ENCODE measurements at regions not wholly inside any gene's neighbourhood (a gene's known extent, or its start where the extent isn't known, plus 50 kb on each side); places are given as distances from the start of the nearest gene placed in this dataset.

GRCh38 chr14:51436630-51437029, 196.6 kb downstream of the TMX1 start:
- DNase-seq: no peak

GRCh38 chr14:51439896-51440295, 199.8 kb downstream of the TMX1 start:
- intact Hi-C loops (cut with DNase I): no loop called here
- DNase-seq: no peak

More at GRCh38 chr14:51436630-51437029, 196.6 kb downstream of the TMX1 start:
- intact Hi-C loops (cut with DNase I): no loop called here

GRCh38 chr14:51441001-51441400, 201.0 kb downstream of the TMX1 start:
- DNase-seq: no peak
- intact Hi-C loops (cut with DNase I): no loop called here

GRCh38 chr14:51442513-51443175, 202.6 kb downstream of the TMX1 start:
- DNase-seq: no peak
- intact Hi-C loops (cut with DNase I): no loop called here

- no peak for DNase-seq
- intact Hi-C loops (cut with DNase I): no loop called here
These were observed 203.4 kb downstream of the TMX1 start for GRCh38 chr14:51443195-51444018.

GRCh38 chr14:51444353-51445000, 204.4 kb downstream of the TMX1 start:
- intact Hi-C loops (cut with DNase I): no loop called here

GRCh38 chr14:51445001-51445390, 204.9 kb downstream of the TMX1 start:
- intact Hi-C loops (cut with DNase I): no loop called here
- no peak for DNase-seq

More at GRCh38 chr14:51444353-51445000, 204.4 kb downstream of the TMX1 start:
- DNase-seq: no peak

- intact Hi-C loops (cut with DNase I): no loop called here
- no peak for DNase-seq
These were observed 204.9 kb upstream of the FRMD6 start for GRCh38 chr14:51446771-51447170.

GRCh38 chr14:51447411-51447810, 204.3 kb upstream of the FRMD6 start:
- DNase-seq: no peak
- intact Hi-C loops (cut with DNase I): no loop called here

- no peak for DNase-seq
- intact Hi-C loops (cut with DNase I): no loop called here
These were observed 202.7 kb upstream of the FRMD6 start for GRCh38 chr14:51448831-51449670.

GRCh38 chr14:51449681-51450080, 202.0 kb upstream of the FRMD6 start:
- no peak for DNase-seq
- intact Hi-C loops (cut with DNase I): no loop called here

GRCh38 chr14:51451561-51451960, 200.1 kb upstream of the FRMD6 start:
- DNase-seq: no peak
- intact Hi-C loops (cut with DNase I): no loop called here

- peak in 35 of 42 donors; percentile 8 to 73 (median 32) for DNase-seq
- intact Hi-C loops (cut with DNase I): no loop called here
These were observed 197.8 kb upstream of the FRMD6 start for GRCh38 chr14:51453869-51454268.

- intact Hi-C loops (cut with DNase I): no loop called here
- no peak for DNase-seq
These were observed 197.4 kb upstream of the FRMD6 start for GRCh38 chr14:51454351-51454750.

GRCh38 chr14:51455041-51455835, 196.5 kb upstream of the FRMD6 start:
- intact Hi-C loops (cut with DNase I): no loop called here
- DNase-seq: no peak

GRCh38 chr14:51457843-51458562, 193.7 kb upstream of the FRMD6 start:
- no peak for DNase-seq
- intact Hi-C loops (cut with DNase I): no loop called here

GRCh38 chr14:51458563-51458955, 193.2 kb upstream of the FRMD6 start:
- intact Hi-C loops (cut with DNase I): no loop called here
- DNase-seq: no peak

- intact Hi-C loops (cut with DNase I): no loop called here
- DNase-seq: no peak
These were observed 191.7 kb upstream of the FRMD6 start for GRCh38 chr14:51460011-51460410.
